Adrenal gland (tissue), 5 donors: ENCODE measurements at regions not wholly inside any gene's neighbourhood (a gene's known extent, or its start where the extent isn't known, plus 50 kb on each side); places are given as distances from the start of the nearest gene placed in this dataset.

Experiments
- CTCF ChIP-seq, 6 experiments: fragments of 450-650 bp in 4 of 6; fragments of 200-600 bp in 2 of 6; sonication (generic) in 1 of 6; IDR thresholded peaks; 1 replicate in 5 of 6; 2 replicates in 1 of 6; pipeline versions ENCODE4 v1.5.1 to v1.8.0; 2016 to 2021; ENCODE audit warnings: antibody characterized with exemption in 6 of 6, mild to moderate bottlenecking in 2 of 6, moderate library complexity in 1 of 6
- POLR2A ChIP-seq, 2 donors: fragments of 450-650 bp; IDR thresholded peaks; one replicate each; pipeline ENCODE4 v1.6.1; 2017; ENCODE audit warnings: antibody characterized with exemption in 2 of 2, mild to moderate bottlenecking in 2 of 2, moderate library complexity in 1 of 2
- donor health status: DM: no; HTN: no; CAD: no.

- TF ChIP-seq CTCF (IDR thresholded peaks at IDR 0.05) (no peak), POLR2A (IDR thresholded peaks at IDR 0.05) (no peak)
Measured at GRCh38 chr21:24275616-24276015, 1331.7 kb downstream of the MRPL39 start.
